GM19372 (cell line): ENCODE measurements at regions not wholly inside any gene's neighbourhood (a gene's known extent, or its start where the extent isn't known, plus 50 kb on each side); places are given as distances from the start of the nearest gene placed in this dataset.

Experiments used
- ATAC-seq: cut with Tn5 transposase; IDR thresholded peaks from one replicate; pipeline ENCODE4 v1.9.1; 2021; ENCODE audit warnings: mild to moderate bottlenecking, low read depth, moderate library complexity; ENCODE audit not compliant: unreplicated experiment

GRCh38 chr4:18945464-18945863, 923.9 kb upstream of the LCORL start:
- no peak for ATAC-seq

GRCh38 chr4:18942874-18943273, 921.3 kb upstream of the LCORL start:
- no peak for ATAC-seq

- no peak for ATAC-seq
These were observed 917.0 kb upstream of the LCORL start for GRCh38 chr4:18938343-18939099.

GRCh38 chr4:18937746-18938145, 916.2 kb upstream of the LCORL start:
- ATAC-seq = no peak

- ATAC-seq = no peak
These were observed 915.5 kb upstream of the LCORL start for GRCh38 chr4:18937080-18937479.

GRCh38 chr4:18935659-18936345, 914.2 kb upstream of the LCORL start:
- no peak for ATAC-seq

GRCh38 chr4:18934197-18934596, 912.6 kb upstream of the LCORL start:
- ATAC-seq = no peak

- no peak for ATAC-seq
These were observed 911.3 kb upstream of the LCORL start for GRCh38 chr4:18932730-18933339.

- ATAC-seq = no peak
These were observed 910.3 kb upstream of the LCORL start for GRCh38 chr4:18931643-18932377.

GRCh38 chr4:18930487-18930886, 908.9 kb upstream of the LCORL start:
- no peak for ATAC-seq

GRCh38 chr4:18923496-18924161, 902.1 kb upstream of the LCORL start:
- no peak for ATAC-seq

GRCh38 chr4:18917689-18918088, 896.1 kb upstream of the LCORL start:
- ATAC-seq = no peak

GRCh38 chr4:18914182-18914581, 892.6 kb upstream of the LCORL start:
- ATAC-seq = no peak

- no peak for ATAC-seq
These were observed 873.4 kb upstream of the LCORL start for GRCh38 chr4:18894928-18895327.

GRCh38 chr4:18882468-18882867, 860.9 kb upstream of the LCORL start:
- no peak for ATAC-seq

- ATAC-seq = no peak
These were observed 860.0 kb upstream of the LCORL start for GRCh38 chr4:18881556-18881955.

- no peak for ATAC-seq
These were observed 859.3 kb upstream of the LCORL start for GRCh38 chr4:18880871-18881270.

GRCh38 chr4:18878561-18878960, 857.0 kb upstream of the LCORL start:
- no peak for ATAC-seq

GRCh38 chr4:18869166-18869565, 847.6 kb upstream of the LCORL start:
- ATAC-seq = no peak

- no peak for ATAC-seq
These were observed 839.4 kb upstream of the LCORL start for GRCh38 chr4:18860836-18861530.
